CD4-positive, alpha-beta memory T cell (primary cell): ENCODE measurements at regions not wholly inside any gene's neighbourhood (a gene's known extent, or its start where the extent isn't known, plus 50 kb on each side); places are given as distances from the start of the nearest gene placed in this dataset.

Source experiments
- CTCF ChIA-PET: fragments of 350-600 bp; sonication (Branson Sonifier 250); formaldehyde crosslinking; loops from one replicate; lab custom pipeline; 2021; ENCODE audit warnings: inconsistent platforms; ENCODE audit not compliant: partially characterized antibody; lab: Charles Lee
- POLR2A ChIA-PET: fragments of 350-600 bp; sonication (Branson Sonifier 250); formaldehyde crosslinking; loops from one replicate; lab custom pipeline; 2021; ENCODE audit not compliant: partially characterized antibody; lab: Charles Lee
- DNase-seq, 5 donors: peaks; one replicate each; pipeline versions ENCODE4 v3.0.0 to v3.0.0-alpha.2; 2020 to 2022; ENCODE audit warnings: mixed read lengths in 1 of 5
- H3K27ac ChIP-seq: one replicate; pipeline ENCODE4 v1.7.0; 2013; ENCODE audit warnings: low read depth, low read length
- H3K27me3 ChIP-seq: 2 replicates; pipeline ENCODE4 v1.7.0; 2013; ENCODE audit warnings: mild to moderate bottlenecking, low read length, moderate library complexity; ENCODE audit not compliant: insufficient read depth
- H3K36me3 ChIP-seq: 2 replicates; pipeline ENCODE4 v1.7.0; 2013; ENCODE audit warnings: mild to moderate bottlenecking, low read length, moderate library complexity; ENCODE audit not compliant: insufficient read depth
- H3K4me1 ChIP-seq: 2 replicates; pipeline ENCODE4 v1.7.0; 2013; ENCODE audit warnings: mild to moderate bottlenecking, low read length, moderate library complexity; ENCODE audit not compliant: insufficient read depth
- H3K4me3 ChIP-seq, 2 donors: one replicate each; pipeline ENCODE4 v1.7.0; 2013; ENCODE audit warnings: low read length in 2 of 2, mild to moderate bottlenecking in 1 of 2
- H3K9me3 ChIP-seq, 2 donors: one replicate each; pipeline ENCODE4 v1.7.0; 2013; ENCODE audit warnings: low read length in 2 of 2, control low read depth in 1 of 2; ENCODE audit not compliant: control insufficient read depth in 1 of 2
- H3K27ac Mint-ChIP-seq, 7 donors: one replicate each; pipeline ENCODE4 v1.8.0; 2020 to 2021; ENCODE audit warnings: mixed read lengths in 7 of 7, mild to moderate bottlenecking in 6 of 7, inconsistent platforms in 3 of 7, moderate library complexity in 3 of 7
- H3K27me3 Mint-ChIP-seq, 2 donors: one replicate each; pipeline ENCODE4 v1.8.0; 2020 to 2021; ENCODE audit warnings: mixed read lengths in 2 of 2
- H3K36me3 Mint-ChIP-seq, 2 donors: one replicate each; pipeline ENCODE4 v1.8.0; 2020 to 2021; ENCODE audit warnings: mixed read lengths in 2 of 2, inconsistent platforms in 1 of 2, mild to moderate bottlenecking in 1 of 2
- H3K4me1 Mint-ChIP-seq, 4 donors: one replicate each; pipeline ENCODE4 v1.8.0; 2020 to 2021; ENCODE audit warnings: mixed read lengths in 4 of 4, mild to moderate bottlenecking in 1 of 4
- H3K4me3 Mint-ChIP-seq, 8 donors: one replicate each; pipeline ENCODE4 v1.8.0; 2020 to 2021; ENCODE audit warnings: mixed read lengths in 8 of 8, mild to moderate bottlenecking in 7 of 8, moderate library complexity in 6 of 8, inconsistent platforms in 3 of 8
- H3K9me3 Mint-ChIP-seq, 8 donors: one replicate each; pipeline ENCODE4 v1.8.0; 2020 to 2021; ENCODE audit warnings: mixed read lengths in 8 of 8, mild to moderate bottlenecking in 5 of 8, inconsistent platforms in 3 of 8, moderate library complexity in 1 of 8
- intact Hi-C: fragments of 100-400 bp; cut with micrococcal nuclease; formaldehyde crosslinking; loops from one replicate; pipeline ENCODE4 v1.15.1; 2023

DNA sequence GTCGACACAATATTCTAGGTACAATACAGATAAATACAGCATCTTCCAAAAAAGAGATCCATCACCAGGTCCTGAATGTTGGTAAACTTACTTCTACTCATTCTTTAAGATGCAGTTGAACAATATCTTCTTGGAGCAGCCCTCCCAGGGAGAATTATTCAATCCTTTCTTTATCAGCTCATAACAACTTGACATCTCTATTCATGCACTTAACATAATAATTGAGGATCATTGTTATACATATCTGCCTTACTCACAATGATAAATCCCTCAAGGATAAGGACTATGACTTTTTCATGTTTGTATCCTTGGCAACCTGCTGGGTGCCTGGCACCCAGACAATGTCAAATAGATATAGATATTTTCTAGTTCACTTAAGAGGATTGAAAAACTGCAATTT lies 219.5 kb downstream of the POU4F1 start:
- Histone ChIP-seq H3K36me3 (no peaks in the 10 kb centered on the region), H3K4me3 (no peak overlapping the region), H3K27ac (no peak overlapping the region), H3K4me1 (no peaks in the 10 kb centered on the region), H3K27me3 (no peaks in the 10 kb centered on the region), H3K9me3 (no peaks in the 10 kb centered on the region)
- POLR2A ChIA-PET, result no interaction called here
- Mint-ChIP-seq H3K36me3 (no peaks in the 10 kb centered on the region), H3K4me1 (no peaks in the 10 kb centered on the region), H3K27me3 (peaks cover 0 to 1% of the 10 kb centered on the region in 2 donors), H3K9me3 (peaks cover 0 to 7% (median 0%) of the 10 kb centered on the region in 8 donors), H3K4me3 (no peak overlapping the region), H3K27ac (no peak overlapping the region)
- intact Hi-C loops, result no loop called here
- CTCF ChIA-PET, result no interaction called here
- DNase-seq, result no peak

GRCh38 chr13:78383071-78383484 lies 220.3 kb downstream of the POU4F1 start:
- no peaks in the 10 kb centered on the region for H3K9me3 ChIP-seq
- no peaks in the 10 kb centered on the region for H3K36me3 ChIP-seq
- H3K9me3 Mint-ChIP-seq, result peaks cover 0 to 7% (median 0%) of the 10 kb centered on the region in 8 donors
- H3K27ac Mint-ChIP-seq, result no peak overlapping the region
- H3K27me3 Mint-ChIP-seq, result peaks cover 0 to 1% of the 10 kb centered on the region in 2 donors
- CTCF ChIA-PET, result no interaction called here
- H3K36me3 Mint-ChIP-seq, result no peaks in the 10 kb centered on the region
- H3K27me3 ChIP-seq, result no peaks in the 10 kb centered on the region
- no peak overlapping the region for H3K27ac ChIP-seq
- H3K4me3 Mint-ChIP-seq, result no peak overlapping the region
- no peaks in the 10 kb centered on the region for H3K4me1 ChIP-seq
- H3K4me3 ChIP-seq, result no peak overlapping the region
- H3K4me1 Mint-ChIP-seq, result no peaks in the 10 kb centered on the region
- POLR2A ChIA-PET, result no interaction called here
- intact Hi-C loops, result no loop called here
- DNase-seq, result no peak

- Mint-ChIP-seq H3K27ac (no peak overlapping the region), H3K9me3 (peaks cover 0 to 7% (median 0%) of the 10 kb centered on the region in 8 donors), H3K27me3 (peaks cover 0 to 1% of the 10 kb centered on the region in 2 donors), H3K4me3 (no peak overlapping the region), H3K36me3 (no peaks in the 10 kb centered on the region), H3K4me1 (no peaks in the 10 kb centered on the region)
- Histone ChIP-seq H3K4me1 (no peaks in the 10 kb centered on the region), H3K27me3 (no peaks in the 10 kb centered on the region), H3K36me3 (no peaks in the 10 kb centered on the region), H3K4me3 (no peak overlapping the region), H3K9me3 (no peaks in the 10 kb centered on the region), H3K27ac (no peak overlapping the region)
- no peak for DNase-seq
- intact Hi-C loops, result no loop called here
- POLR2A ChIA-PET, result no interaction called here
- CTCF ChIA-PET, result no interaction called here
These were observed 220.9 kb downstream of the POU4F1 start for GRCh38 chr13:78382491-78382890.

- Histone ChIP-seq H3K4me1 (no peaks in the 10 kb centered on the region), H3K27ac (no peak overlapping the region), H3K9me3 (no peaks in the 10 kb centered on the region), H3K27me3 (no peaks in the 10 kb centered on the region), H3K4me3 (no peak overlapping the region), H3K36me3 (no peaks in the 10 kb centered on the region)
- Mint-ChIP-seq H3K27me3 (peaks cover 0 to 1% of the 10 kb centered on the region in 2 donors), H3K4me3 (no peak overlapping the region), H3K27ac (no peak overlapping the region), H3K36me3 (no peaks in the 10 kb centered on the region), H3K4me1 (no peaks in the 10 kb centered on the region), H3K9me3 (peaks cover 0 to 2% (median 0%) of the 10 kb centered on the region in 8 donors)
- no peak for DNase-seq
- ChIA-PET CTCF (no interaction called here), POLR2A (no interaction called here)
- intact Hi-C loops, result no loop called here
These were observed 226.5 kb downstream of the POU4F1 start for GRCh38 chr13:78376822-78377221.

- Histone ChIP-seq H3K9me3 (no peaks in the 10 kb centered on the region), H3K4me1 (no peaks in the 10 kb centered on the region), H3K27ac (no peak overlapping the region), H3K27me3 (no peaks in the 10 kb centered on the region), H3K4me3 (no peak overlapping the region), H3K36me3 (no peaks in the 10 kb centered on the region)
- CTCF ChIA-PET, result no interaction called here
- intact Hi-C loops, result no loop called here
- no peaks in the 10 kb centered on the region for H3K36me3 Mint-ChIP-seq
- POLR2A ChIA-PET, result no interaction called here
- no peak for DNase-seq
- no peaks in the 10 kb centered on the region for H3K4me1 Mint-ChIP-seq
- peaks cover 0 to 1% of the 10 kb centered on the region in 2 donors for H3K27me3 Mint-ChIP-seq
- no peak overlapping the region for H3K4me3 Mint-ChIP-seq
- peaks cover 0 to 2% (median 0%) of the 10 kb centered on the region in 8 donors for H3K9me3 Mint-ChIP-seq
- no peak overlapping the region for H3K27ac Mint-ChIP-seq
These were observed 227.3 kb downstream of the POU4F1 start for GRCh38 chr13:78376033-78376432.

DNA sequence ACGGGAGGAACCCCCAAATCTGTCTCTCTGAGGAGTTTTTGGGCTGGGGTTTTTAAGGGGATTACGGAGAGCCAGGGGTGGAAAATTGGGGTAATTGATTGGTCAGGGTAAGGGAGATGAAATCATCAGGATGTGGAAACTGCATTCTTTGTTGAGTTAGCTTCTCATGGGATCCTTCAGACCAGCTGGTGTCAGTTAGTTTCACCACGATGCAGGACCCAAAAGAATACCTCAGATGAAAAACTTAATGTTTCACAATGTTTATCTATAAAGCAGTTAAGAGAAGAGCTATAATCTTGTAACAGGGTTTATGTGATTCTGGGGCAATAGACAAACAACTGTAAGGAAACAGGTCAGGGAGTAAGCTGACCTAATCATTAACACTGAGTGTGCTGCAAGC lies 230.8 kb downstream of the POU4F1 start:
- Histone ChIP-seq H3K27me3 (no peaks in the 10 kb centered on the region), H3K36me3 (no peaks in the 10 kb centered on the region), H3K27ac (no peak overlapping the region), H3K4me1 (no peaks in the 10 kb centered on the region), H3K4me3 (no peak overlapping the region), H3K9me3 (no peaks in the 10 kb centered on the region)
- no peaks in the 10 kb centered on the region for H3K36me3 Mint-ChIP-seq
- intact Hi-C loops, result no loop called here
- H3K4me3 Mint-ChIP-seq, result no peak overlapping the region
- no peaks in the 10 kb centered on the region for H3K4me1 Mint-ChIP-seq
- ChIA-PET POLR2A (no interaction called here), CTCF (no interaction called here)
- H3K27ac Mint-ChIP-seq, result no peak overlapping the region
- no peaks in the 10 kb centered on the region for H3K27me3 Mint-ChIP-seq
- DNase-seq, result no peak
- peaks cover 0 to 2% (median 0%) of the 10 kb centered on the region in 8 donors for H3K9me3 Mint-ChIP-seq

DNA sequence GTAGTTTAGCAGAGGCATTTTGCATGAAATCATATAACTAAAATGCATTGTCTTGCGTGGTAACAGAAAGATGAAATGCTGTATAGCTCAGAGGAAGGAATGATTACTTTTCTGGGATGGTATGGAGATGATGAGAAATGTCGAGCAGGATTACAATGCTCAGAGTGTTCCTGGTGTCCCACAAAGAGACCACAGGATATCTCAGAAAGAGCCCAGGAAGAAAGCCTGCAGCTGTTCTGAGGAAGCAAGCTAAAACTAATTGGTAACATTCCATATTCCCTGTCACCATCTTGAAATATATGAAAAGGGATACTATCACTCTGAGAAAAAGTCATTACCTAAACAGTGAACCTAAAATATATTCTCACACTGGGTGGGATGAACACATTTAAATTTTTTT lies 233.1 kb downstream of the POU4F1 start:
- Mint-ChIP-seq H3K9me3 (no peaks in the 10 kb centered on the region), H3K36me3 (no peaks in the 10 kb centered on the region), H3K4me3 (no peak overlapping the region), H3K27ac (no peak overlapping the region), H3K4me1 (no peaks in the 10 kb centered on the region), H3K27me3 (no peaks in the 10 kb centered on the region)
- Histone ChIP-seq H3K9me3 (no peaks in the 10 kb centered on the region), H3K36me3 (no peaks in the 10 kb centered on the region), H3K4me1 (no peaks in the 10 kb centered on the region), H3K27ac (no peak overlapping the region), H3K4me3 (no peak overlapping the region), H3K27me3 (no peaks in the 10 kb centered on the region)
- DNase-seq, result no peak
- ChIA-PET CTCF (no interaction called here), POLR2A (no interaction called here)
- intact Hi-C loops, result no loop called here

GRCh38 chr13:78364711-78365110 lies 238.6 kb downstream of the POU4F1 start:
- Mint-ChIP-seq H3K27ac (no peak overlapping the region), H3K9me3 (no peaks in the 10 kb centered on the region), H3K4me3 (no peak overlapping the region), H3K4me1 (no peaks in the 10 kb centered on the region), H3K36me3 (no peaks in the 10 kb centered on the region), H3K27me3 (no peaks in the 10 kb centered on the region)
- Histone ChIP-seq H3K27me3 (no peaks in the 10 kb centered on the region), H3K9me3 (no peaks in the 10 kb centered on the region), H3K36me3 (no peaks in the 10 kb centered on the region), H3K4me1 (no peaks in the 10 kb centered on the region), H3K27ac (no peak overlapping the region), H3K4me3 (no peak overlapping the region)
- CTCF ChIA-PET, result no interaction called here
- intact Hi-C loops, result no loop called here
- POLR2A ChIA-PET, result no interaction called here
- no peak for DNase-seq
